Memory B cell (primary cell): ENCODE measurements at regions not wholly inside any gene's neighbourhood (a gene's known extent, or its start where the extent isn't known, plus 50 kb on each side); places are given as distances from the start of the nearest gene placed in this dataset.

Experiments
- ATAC-seq: fragments of 150-1000 bp; cut with Tn5 transposase; 2 replicates; pipeline ENCODE4 v1.10.0; 2021; ENCODE audit warnings: low read depth, mild to moderate bottlenecking, moderate library complexity
- DNase-seq, 2 donors: peaks; one replicate each; pipeline ENCODE4 v3.0.0; 2022; ENCODE audit warnings: low spot score in 2 of 2
- H3K27ac Mint-ChIP-seq: one replicate; pipeline ENCODE4 v1.8.0; 2022; ENCODE audit warnings: mild to moderate bottlenecking, moderate library complexity, mixed read lengths
- H3K27me3 Mint-ChIP-seq: one replicate; pipeline ENCODE4 v1.8.0; 2022; ENCODE audit warnings: mixed read lengths
- H3K36me3 Mint-ChIP-seq: one replicate; pipeline ENCODE4 v1.8.0; 2022; ENCODE audit warnings: mild to moderate bottlenecking, mixed read lengths
- H3K4me1 Mint-ChIP-seq: one replicate; pipeline ENCODE4 v1.8.0; 2022; ENCODE audit warnings: mixed read lengths
- H3K4me3 Mint-ChIP-seq: one replicate; pipeline ENCODE4 v1.8.0; 2022; ENCODE audit warnings: mild to moderate bottlenecking, moderate library complexity, mixed read lengths
- H3K9me3 Mint-ChIP-seq: one replicate; pipeline ENCODE4 v1.8.0; 2022; ENCODE audit warnings: mixed read lengths

DNA sequence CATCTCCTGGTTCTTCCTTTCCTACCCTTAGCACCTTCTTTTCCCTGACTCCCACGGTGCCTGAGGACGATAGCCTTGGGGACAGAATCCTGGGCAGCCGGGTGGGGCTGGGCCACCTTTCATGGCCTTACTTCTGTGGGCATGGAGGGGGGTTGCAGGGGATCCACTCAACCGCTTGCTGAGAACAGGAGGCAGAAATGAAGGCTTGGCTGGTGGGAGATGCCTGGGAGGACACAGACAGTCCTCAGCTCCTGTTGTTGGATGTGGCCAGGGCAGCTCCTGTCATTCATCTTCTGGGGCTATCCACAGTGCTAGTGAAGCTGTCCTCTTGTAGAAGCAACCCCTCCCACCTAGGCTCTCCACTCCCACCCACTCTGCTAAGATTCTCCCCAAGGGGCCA is 95.5 kb upstream of the CELF4 start:
- DNase-seq (no peak), ATAC-seq (no peak)
- H3K27ac Mint-ChIP-seq: no peak overlapping the region
- H3K36me3 Mint-ChIP-seq: no peaks in the 10 kb centered on the region
- H3K9me3 Mint-ChIP-seq: no peaks in the 10 kb centered on the region
- H3K4me1 Mint-ChIP-seq: no peaks in the 10 kb centered on the region
- no peak overlapping the region for H3K4me3 Mint-ChIP-seq
- no peaks in the 10 kb centered on the region for H3K27me3 Mint-ChIP-seq

DNA sequence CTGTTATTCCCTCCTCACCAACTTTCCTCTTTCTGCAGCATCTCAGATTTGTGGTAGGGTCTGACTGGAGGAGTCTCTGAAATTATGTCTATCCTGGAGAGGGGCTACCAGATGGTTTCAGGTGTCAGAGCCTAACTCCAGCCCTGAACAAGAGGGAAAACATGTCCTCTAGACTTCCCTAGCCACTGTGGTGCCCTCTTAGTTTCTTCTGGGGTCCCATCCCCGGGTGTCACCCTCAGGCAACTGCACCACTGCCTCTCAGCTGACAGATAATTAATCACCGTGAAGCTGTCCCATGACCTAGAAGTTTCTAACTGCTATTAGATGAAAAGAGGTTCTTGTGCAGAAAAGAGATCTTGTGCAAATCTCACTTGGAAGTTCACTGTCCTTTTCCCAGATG is 95.1 kb upstream of the CELF4 start:
- Mint-ChIP-seq H3K9me3 (no peaks in the 10 kb centered on the region), H3K27me3 (no peaks in the 10 kb centered on the region), H3K27ac (no peak overlapping the region), H3K36me3 (no peaks in the 10 kb centered on the region), H3K4me3 (no peak overlapping the region), H3K4me1 (no peaks in the 10 kb centered on the region)
- DNase-seq (no peak), ATAC-seq (no peak)

DNA sequence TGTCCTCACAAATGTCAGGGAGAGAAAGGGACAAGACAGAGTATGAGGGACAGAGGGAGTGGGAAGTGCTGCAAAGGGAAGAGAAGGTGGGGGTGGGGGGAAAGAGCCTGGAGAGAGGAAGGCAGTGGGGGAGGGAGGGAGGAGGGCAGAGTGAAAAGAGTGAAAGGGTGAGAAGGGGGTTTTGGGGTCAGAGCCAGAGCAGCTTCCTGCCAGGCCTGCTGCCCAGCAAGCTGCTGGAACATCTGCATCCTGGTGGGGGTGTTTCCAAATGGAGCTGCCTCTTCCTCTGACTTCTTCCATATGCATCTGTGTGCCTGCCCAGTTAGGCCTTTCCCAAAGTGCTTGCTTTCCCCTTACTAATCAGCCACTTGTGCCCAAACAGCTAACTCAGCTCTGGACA is 94.3 kb upstream of the CELF4 start:
- ATAC-seq (no peak), DNase-seq (no peak)
- Mint-ChIP-seq H3K4me1 (no peaks in the 10 kb centered on the region), H3K4me3 (no peak overlapping the region), H3K9me3 (no peaks in the 10 kb centered on the region), H3K27me3 (no peaks in the 10 kb centered on the region), H3K27ac (no peak overlapping the region), H3K36me3 (no peaks in the 10 kb centered on the region)

DNA sequence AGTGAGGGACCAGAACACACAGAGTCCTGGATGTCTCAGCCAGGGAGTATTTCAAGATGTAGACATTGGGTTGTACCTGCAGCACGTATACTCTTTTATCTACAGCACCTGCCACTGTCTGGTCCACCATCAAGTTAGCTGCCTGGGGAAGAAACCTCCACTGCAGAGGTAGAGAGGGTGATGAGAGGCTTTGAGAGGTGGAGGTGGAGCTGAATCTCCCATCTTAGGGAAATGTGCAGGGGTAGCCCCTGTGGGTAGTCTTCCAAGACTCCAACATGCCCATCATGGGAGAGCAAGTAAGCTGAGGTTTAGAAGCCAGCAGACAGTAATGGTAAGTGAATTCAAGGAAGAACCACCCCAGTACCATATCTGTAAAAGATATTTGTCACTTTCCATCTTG is 93.3 kb upstream of the CELF4 start:
- no peaks in the 10 kb centered on the region for H3K4me1 Mint-ChIP-seq
- H3K4me3 Mint-ChIP-seq: no peak overlapping the region
- H3K27ac Mint-ChIP-seq: no peak overlapping the region
- H3K27me3 Mint-ChIP-seq: no peaks in the 10 kb centered on the region
- no peaks in the 10 kb centered on the region for H3K36me3 Mint-ChIP-seq
- peaks cover 2% of the 10 kb centered on the region for H3K9me3 Mint-ChIP-seq
- DNase-seq (no peak), ATAC-seq (no peak)

DNA sequence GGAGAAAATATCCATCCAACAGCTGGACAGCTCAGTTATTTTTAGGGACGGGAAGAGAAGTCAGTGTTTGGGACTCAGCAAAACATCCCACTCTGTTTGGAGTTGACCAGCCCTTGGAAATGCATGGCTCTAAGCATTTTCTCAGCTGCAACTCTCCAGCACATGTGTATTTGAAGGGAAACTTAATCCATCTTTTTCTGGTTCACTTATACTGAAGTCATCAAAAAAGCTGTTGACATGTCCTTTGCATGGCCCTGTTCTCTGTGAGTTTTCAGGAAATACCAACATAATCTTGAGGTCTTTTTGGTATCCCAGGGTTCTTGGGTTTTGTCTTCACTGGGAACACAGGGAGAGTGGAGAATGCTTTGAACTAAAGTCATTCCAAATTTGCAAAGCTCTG is 91.9 kb upstream of the CELF4 start:
- DNase-seq (no peak), ATAC-seq (no peak)
- Mint-ChIP-seq H3K27me3 (no peaks in the 10 kb centered on the region), H3K4me3 (no peak overlapping the region), H3K9me3 (peaks cover 2% of the 10 kb centered on the region), H3K4me1 (no peaks in the 10 kb centered on the region), H3K36me3 (no peaks in the 10 kb centered on the region), H3K27ac (no peak overlapping the region)

DNA sequence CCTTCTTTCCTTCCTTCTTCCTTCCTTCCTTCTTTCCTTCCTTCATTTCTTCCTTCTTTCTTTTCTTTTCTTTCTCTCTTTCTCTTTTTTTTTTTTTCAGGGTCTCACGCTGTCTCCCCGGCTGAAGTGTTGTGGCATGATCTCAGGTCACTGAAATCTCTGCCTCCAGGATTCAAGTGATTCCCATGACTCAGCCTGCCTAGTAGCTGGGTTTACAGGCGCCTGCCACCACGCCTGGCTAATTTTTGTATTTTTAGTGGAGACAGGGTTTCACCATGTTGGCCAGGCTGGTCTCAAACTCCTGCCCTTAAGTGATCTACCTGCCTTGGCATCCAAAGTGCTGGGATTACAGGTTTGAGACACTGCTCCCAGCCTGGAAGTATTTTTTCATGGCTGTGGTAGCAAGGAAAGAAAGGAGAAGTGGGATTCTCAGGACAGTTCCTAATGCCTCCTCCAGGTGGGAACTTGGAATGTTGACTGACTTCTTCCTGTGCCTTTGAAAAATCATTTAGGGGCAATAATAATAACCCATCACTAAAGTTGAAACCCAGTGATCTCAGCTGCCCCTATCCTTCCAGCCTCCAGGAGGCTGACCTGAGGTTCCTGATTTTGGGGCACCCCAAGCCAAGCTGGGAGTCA is 89.3 kb upstream of the CELF4 start:
- no peak for ATAC-seq
- no peak for DNase-seq
- Mint-ChIP-seq H3K27me3 (no peaks in the 10 kb centered on the region), H3K36me3 (no peaks in the 10 kb centered on the region), H3K9me3 (peaks cover 2% of the 10 kb centered on the region), H3K4me3 (no peak overlapping the region), H3K4me1 (no peaks in the 10 kb centered on the region), H3K27ac (no peak overlapping the region)

DNA sequence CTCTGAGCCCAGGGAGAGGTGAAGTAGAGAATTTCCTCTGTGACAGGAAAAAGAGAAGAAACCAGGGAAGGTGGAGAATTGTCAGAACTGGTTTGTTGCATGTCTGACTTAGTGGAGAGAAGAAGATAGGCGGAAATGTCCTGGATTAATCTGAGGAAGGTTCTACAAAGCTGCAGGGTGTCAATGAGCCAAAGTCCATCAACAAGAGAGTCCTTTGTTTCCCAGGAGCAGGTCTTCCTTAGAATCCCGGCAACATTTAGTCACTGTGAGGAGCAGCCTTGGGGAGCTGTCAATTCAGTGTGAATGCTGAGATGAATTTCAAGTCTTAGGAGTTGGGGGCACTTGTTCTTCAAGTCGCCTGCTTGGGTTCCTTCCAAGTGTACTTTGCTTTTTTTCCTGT is 88.4 kb upstream of the CELF4 start:
- no peaks in the 10 kb centered on the region for H3K4me1 Mint-ChIP-seq
- peaks cover 2% of the 10 kb centered on the region for H3K36me3 Mint-ChIP-seq
- H3K27me3 Mint-ChIP-seq: peaks cover 1% of the 10 kb centered on the region
- no peak overlapping the region for H3K27ac Mint-ChIP-seq
- H3K4me3 Mint-ChIP-seq: no peak overlapping the region
- ATAC-seq (no peak), DNase-seq (no peak)
- H3K9me3 Mint-ChIP-seq: peaks cover 5% of the 10 kb centered on the region

DNA sequence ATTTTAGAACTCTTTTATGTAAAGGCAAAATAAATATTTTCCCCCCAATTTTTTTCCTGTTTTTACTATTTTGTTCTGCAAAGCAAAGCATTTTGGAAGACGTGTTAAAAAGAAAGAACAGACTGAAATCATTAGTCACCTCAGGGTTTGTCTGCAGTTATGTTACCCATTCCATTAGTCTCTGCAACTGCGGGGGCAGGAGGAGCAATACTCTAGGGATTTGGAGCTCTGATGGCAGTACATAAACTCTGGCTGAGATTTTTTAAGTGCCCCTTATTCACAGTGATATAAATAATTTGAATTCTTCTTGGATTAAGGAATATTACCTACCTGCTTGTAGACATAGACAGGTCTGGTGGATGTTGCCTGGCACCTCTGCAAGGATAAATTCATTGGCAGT is 88.0 kb upstream of the CELF4 start:
- no peak overlapping the region for H3K4me3 Mint-ChIP-seq
- peaks cover 1% of the 10 kb centered on the region for H3K27me3 Mint-ChIP-seq
- DNase-seq (no peak), ATAC-seq (no peak)
- H3K9me3 Mint-ChIP-seq: peaks cover 5% of the 10 kb centered on the region
- H3K36me3 Mint-ChIP-seq: peaks cover 2% of the 10 kb centered on the region
- no peak overlapping the region for H3K27ac Mint-ChIP-seq
- H3K4me1 Mint-ChIP-seq: no peaks in the 10 kb centered on the region

DNA sequence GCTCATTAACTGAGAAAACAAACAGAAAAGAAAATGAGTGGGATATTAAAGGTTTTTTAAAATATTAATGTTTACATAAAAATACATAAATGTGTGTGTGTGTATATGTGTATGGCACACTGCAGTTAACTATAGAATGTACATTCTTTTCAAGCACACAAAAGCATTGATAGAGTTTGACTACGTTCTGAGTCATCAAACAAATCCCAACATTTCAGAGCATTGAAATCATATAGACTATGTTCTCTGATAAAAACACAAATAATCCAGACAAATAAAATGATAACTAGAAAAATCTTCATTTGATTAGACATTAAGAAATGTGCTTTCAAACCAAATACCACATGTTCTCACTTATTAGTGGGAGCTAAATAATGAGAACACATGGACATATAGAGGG is 84.3 kb upstream of the CELF4 start:
- no peak for DNase-seq
- no peak for ATAC-seq
- Mint-ChIP-seq H3K27me3 (peaks cover 1% of the 10 kb centered on the region), H3K36me3 (peaks cover 2% of the 10 kb centered on the region), H3K4me3 (no peak overlapping the region), H3K9me3 (peaks cover 8% of the 10 kb centered on the region), H3K27ac (no peak overlapping the region), H3K4me1 (no peaks in the 10 kb centered on the region)

DNA sequence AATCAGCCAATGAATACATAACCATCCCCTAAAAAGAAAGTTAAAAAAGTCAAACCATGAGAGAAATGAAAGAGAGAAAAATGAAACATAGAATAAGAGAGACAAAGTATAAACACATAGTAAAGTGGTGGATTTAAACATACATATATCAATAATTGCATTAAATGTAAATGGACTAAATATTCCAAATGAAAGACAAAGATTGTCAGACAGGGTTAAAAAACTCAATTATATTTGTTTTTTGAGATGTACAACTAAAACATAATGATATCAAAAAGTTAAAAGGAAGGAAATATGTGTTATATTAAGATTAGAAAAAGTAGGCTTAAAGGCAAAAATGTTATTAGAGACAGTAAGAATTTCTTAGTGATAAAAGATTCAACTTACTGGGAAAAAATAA is 83.8 kb upstream of the CELF4 start:
- DNase-seq: no peak
- no peak for ATAC-seq
- Mint-ChIP-seq H3K27ac (no peak overlapping the region), H3K27me3 (peaks cover 1% of the 10 kb centered on the region), H3K4me1 (no peaks in the 10 kb centered on the region), H3K36me3 (peaks cover 2% of the 10 kb centered on the region), H3K4me3 (no peak overlapping the region), H3K9me3 (peaks cover 7% of the 10 kb centered on the region)

DNA sequence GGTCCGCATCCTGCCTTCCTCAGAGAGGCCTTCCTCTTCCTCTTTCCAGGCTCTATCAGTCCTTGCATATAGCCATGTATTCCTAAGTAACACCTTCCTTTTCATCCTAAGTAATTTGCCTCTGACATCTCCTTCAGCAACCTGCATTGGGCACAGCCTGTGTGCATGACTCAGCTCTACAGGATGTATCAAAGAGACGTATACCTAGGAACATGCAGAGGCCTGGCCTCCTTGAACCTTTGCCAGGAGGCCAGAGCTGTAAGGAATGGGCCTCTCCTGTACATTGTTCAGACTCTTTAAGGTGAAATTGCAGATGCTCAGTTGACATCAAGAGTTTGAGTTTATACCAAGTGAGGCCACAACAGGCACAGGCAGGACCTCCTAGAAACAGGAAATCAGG is 76.0 kb upstream of the CELF4 start:
- H3K27ac Mint-ChIP-seq: no peak overlapping the region
- DNase-seq (no peak), ATAC-seq (no peak)
- no peaks in the 10 kb centered on the region for H3K4me1 Mint-ChIP-seq
- H3K4me3 Mint-ChIP-seq: no peak overlapping the region
- H3K9me3 Mint-ChIP-seq: peaks cover 13% of the 10 kb centered on the region
- peaks cover 2% of the 10 kb centered on the region for H3K36me3 Mint-ChIP-seq
- H3K27me3 Mint-ChIP-seq: peaks cover 2% of the 10 kb centered on the region

DNA sequence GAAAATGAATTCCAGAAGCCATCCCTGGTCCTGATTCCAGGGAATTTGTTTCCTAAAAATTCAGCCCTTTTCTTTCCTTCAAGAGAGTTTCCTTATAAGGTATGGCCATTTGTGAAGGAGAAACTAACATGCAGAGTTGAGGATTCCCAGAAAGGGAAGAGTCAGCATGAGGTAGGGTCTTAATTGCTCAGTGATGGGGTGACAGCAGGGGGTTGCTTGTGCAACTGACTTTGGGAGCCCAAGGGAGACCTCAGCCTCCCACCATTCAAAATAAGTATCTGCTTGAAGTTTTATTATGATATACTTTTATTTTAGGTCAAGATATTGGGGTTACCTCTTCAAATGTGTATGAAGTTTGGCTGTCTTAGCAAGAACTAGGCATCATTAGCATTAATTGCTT is 74.9 kb upstream of the CELF4 start:
- ATAC-seq (no peak), DNase-seq (no peak)
- peaks cover 2% of the 10 kb centered on the region for H3K36me3 Mint-ChIP-seq
- peaks cover 2% of the 10 kb centered on the region for H3K27me3 Mint-ChIP-seq
- no peaks in the 10 kb centered on the region for H3K4me1 Mint-ChIP-seq
- peaks cover 13% of the 10 kb centered on the region for H3K9me3 Mint-ChIP-seq
- no peak overlapping the region for H3K27ac Mint-ChIP-seq
- H3K4me3 Mint-ChIP-seq: no peak overlapping the region

DNA sequence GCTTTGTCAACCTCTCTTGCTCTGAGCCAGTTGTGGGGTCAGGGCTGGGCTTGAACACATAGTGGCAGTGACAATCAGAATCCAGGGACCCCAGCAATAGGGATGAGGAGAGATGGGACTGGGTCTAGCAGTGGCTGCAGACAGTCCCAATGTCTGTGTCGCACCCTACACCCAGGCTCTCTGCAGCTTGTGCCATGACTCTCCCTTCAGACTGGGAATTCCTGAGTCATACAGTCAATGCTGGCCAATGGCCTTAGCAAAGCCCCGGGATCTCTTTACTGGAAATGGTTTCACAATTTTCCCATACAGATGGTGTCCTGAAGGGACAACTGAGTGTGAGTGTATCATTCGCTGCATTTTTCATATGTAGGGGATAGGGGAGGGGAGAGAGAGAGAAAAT is 74.2 kb upstream of the CELF4 start:
- Mint-ChIP-seq H3K4me1 (no peaks in the 10 kb centered on the region), H3K27me3 (peaks cover 2% of the 10 kb centered on the region), H3K27ac (no peak overlapping the region), H3K4me3 (no peak overlapping the region), H3K36me3 (peaks cover 2% of the 10 kb centered on the region), H3K9me3 (peaks cover 10% of the 10 kb centered on the region)
- DNase-seq (no peak), ATAC-seq (no peak)

DNA sequence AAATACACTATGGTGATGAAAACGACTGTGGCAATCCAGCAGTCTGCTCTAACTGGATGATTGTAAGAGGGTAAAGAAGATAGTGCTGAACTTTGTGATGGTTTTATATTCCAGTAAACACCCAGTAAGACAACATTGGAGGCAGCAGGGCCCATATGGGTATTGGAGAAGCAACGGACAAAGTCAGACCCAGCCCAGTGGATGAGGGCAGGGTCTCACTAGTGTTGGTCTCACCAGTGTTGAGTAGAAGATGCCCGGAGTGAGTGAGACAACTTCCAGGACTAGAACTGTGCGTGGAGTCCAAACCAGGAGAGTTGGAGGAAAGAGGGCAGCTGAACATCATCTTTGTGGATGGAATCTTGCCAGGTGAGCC is 71.9 kb upstream of the CELF4 start:
- no peak overlapping the region for H3K4me3 Mint-ChIP-seq
- no peak overlapping the region for H3K27ac Mint-ChIP-seq
- no peaks in the 10 kb centered on the region for H3K36me3 Mint-ChIP-seq
- H3K4me1 Mint-ChIP-seq: no peaks in the 10 kb centered on the region
- peaks cover 2% of the 10 kb centered on the region for H3K27me3 Mint-ChIP-seq
- DNase-seq: no peak
- H3K9me3 Mint-ChIP-seq: peaks cover 2% of the 10 kb centered on the region
- no peak for ATAC-seq

DNA sequence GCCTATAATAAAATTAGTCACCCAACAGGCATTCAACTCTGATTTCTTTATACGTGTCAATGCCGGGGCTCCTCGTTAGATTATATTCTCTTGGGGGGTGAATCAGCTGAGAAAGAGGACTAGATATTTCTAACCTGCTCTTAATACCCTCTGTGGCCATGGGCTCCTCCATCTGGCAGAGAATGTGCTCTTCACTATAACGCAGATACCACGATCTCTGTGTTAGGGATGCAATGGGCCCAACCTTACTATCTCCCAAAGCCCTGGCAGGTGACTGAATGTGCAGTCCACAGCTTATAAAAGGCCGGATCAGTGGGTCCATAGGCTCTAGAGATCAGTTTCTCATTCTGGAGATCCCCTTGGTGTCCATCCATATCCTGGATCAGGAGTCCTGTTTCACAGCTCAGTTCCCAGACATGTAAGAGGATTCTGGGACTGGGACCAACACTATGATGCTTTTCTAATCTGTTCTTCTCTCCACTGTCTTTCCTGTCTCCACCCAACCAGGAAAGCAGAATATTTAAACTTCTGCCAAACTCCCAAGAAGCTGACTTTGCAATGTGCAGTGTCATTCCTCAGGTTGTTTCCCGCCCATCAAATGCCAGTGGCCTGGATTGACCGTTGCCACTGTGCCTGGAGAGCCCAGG is 71.4 kb upstream of the CELF4 start:
- H3K4me1 Mint-ChIP-seq: no peaks in the 10 kb centered on the region
- peaks cover 2% of the 10 kb centered on the region for H3K9me3 Mint-ChIP-seq
- ATAC-seq (no peak), DNase-seq (no peak)
- H3K4me3 Mint-ChIP-seq: no peak overlapping the region
- H3K36me3 Mint-ChIP-seq: no peaks in the 10 kb centered on the region
- H3K27ac Mint-ChIP-seq: no peak overlapping the region
- H3K27me3 Mint-ChIP-seq: peaks cover 2% of the 10 kb centered on the region
